ENCODE measurements at regions not wholly inside any gene's neighbourhood (a gene's known extent, or its start where the extent isn't known, plus 50 kb on each side); places are given as distances from the start of the nearest gene placed in this dataset.

DNA sequence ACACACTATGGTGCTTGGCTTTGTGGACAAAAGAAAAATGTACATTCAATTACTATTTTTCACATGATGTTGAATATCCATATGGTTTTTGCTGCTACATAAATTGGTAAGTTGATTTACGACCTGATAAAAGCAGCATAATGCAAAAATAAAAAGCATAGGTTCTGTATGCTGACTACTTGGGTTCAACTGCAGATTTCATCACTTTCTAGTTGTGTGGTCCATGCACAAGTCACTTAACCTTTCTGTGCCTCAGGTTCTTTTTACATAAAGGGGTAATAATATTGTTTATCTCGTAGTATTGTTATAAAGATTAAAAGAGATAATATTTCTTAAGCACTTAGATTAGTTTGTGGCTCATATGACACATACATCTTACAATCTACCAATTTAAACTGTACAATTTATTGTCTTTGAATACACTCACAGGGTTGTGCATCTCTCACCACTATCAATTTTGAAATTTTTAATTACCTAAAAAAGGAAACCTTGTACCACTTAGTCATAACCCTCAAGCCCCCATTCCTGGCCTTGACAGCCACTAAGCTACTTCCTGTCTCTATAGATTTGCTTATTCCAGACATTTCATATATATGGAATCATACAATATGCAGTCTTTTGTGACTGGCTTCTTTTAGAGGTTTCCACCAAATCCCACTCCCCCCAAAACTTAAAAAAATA is 1443.9 kb downstream of the SUCLG1 start:
- no peak for TF ChIP-seq CTCF (IDR thresholded peaks at IDR 0.05 in 2 of 3, conservative IDR thresholded peaks at IDR 0.05 in 1 of 3; ENCODE audit: insufficient read depth in 2 of 3, low read depth in 1 of 3, low read length in 3 of 3)
- TF ChIP-seq ZNF507 (tag; conservative IDR thresholded peaks at IDR 0.05) = no peak
- no peak for TF ChIP-seq IRF9 (tag; IDR thresholded peaks at IDR 0.05)
- TF ChIP-seq KDM4B (IDR thresholded peaks at IDR 0.05; ENCODE audit: borderline replicate concordance in 2 of 2, low read depth in 1 of 2) = no peak
- no peak for TF ChIP-seq NFE2 (IDR thresholded peaks at IDR 0.05; ENCODE audit: low read depth)
- TF ChIP-seq FOXP1 (CRISPR knock-in tag; IDR thresholded peaks at IDR 0.05) = no peak
